H1 (cell line): ENCODE measurements at regions not wholly inside any gene's neighbourhood (a gene's known extent, or its start where the extent isn't known, plus 50 kb on each side); places are given as distances from the start of the nearest gene placed in this dataset.

ENCODE experiments used
- CTCF ChIA-PET: fragments of 300-600 bp; sonication (Branson Sonifier 250); formaldehyde crosslinking; loops from one replicate; lab custom pipeline; 2021; ENCODE audit not compliant: partially characterized antibody; lab: Charles Lee
- POLR2A ChIA-PET: fragments of 300-600 bp; sonication (Branson Sonifier 250); formaldehyde crosslinking; loops from one replicate; lab custom pipeline; 2021; ENCODE audit warnings: inconsistent platforms; ENCODE audit not compliant: partially characterized antibody; lab: Charles Lee
- DNase-seq, 2 experiments: peaks; one replicate each; pipeline versions ENCODE4 v3.0.0 to v3.0.0-alpha.2; 2010 to 2022; ENCODE audit warnings: low spot score in 2 of 2, low read depth in 1 of 2, mixed read lengths in 1 of 2
- FAIRE-seq: peaks from 2 replicates; lab custom pipeline; 2011; peaks lifted over from hg19 to GRCh38; lab: Jason Lieb, UNC
- H2AFZ ChIP-seq: 2 replicates; pipeline ENCODE4 v1.8.1; 2012; ENCODE audit warnings: low read length, inconsistent platforms
- H2AK5ac ChIP-seq: 2 replicates; pipeline ENCODE4 v1.6.1; 2013; ENCODE audit warnings: low read depth, low read length
- H2BK120ac ChIP-seq: replicated peaks from 2 replicates; pipeline ENCODE3; 2013; ENCODE audit warnings: low read depth, low read length, inconsistent platforms
- H2BK12ac ChIP-seq: 2 replicates; pipeline ENCODE4 v1.6.1; 2013; ENCODE audit warnings: low read depth, low read length
- H2BK15ac ChIP-seq: 2 replicates; pipeline ENCODE4 v1.6.1; 2013; ENCODE audit warnings: low read length
- H2BK20ac ChIP-seq: 2 replicates; pipeline ENCODE4 v1.6.1; 2013; ENCODE audit warnings: low read length
- H2BK5ac ChIP-seq: 2 replicates; pipeline ENCODE4 v1.6.1; 2013; ENCODE audit warnings: low read depth, low read length
- H3K14ac ChIP-seq: 2 replicates; pipeline ENCODE4 v1.6.1; 2013; ENCODE audit warnings: inconsistent platforms; ENCODE audit not compliant: insufficient read length
- H3K18ac ChIP-seq: 2 replicates; pipeline ENCODE4 v1.6.1; 2013; ENCODE audit warnings: low read length; ENCODE audit errors: extremely low read depth
- H3K23ac ChIP-seq: 2 replicates; pipeline ENCODE4 v1.6.1; 2013; ENCODE audit warnings: inconsistent platforms; ENCODE audit not compliant: insufficient read length
- H3K23me2 ChIP-seq: 2 replicates; pipeline ENCODE4 v1.6.1; 2013; ENCODE audit warnings: low read depth, low read length
- H3K27ac ChIP-seq: 2 replicates; pipeline ENCODE4 v1.6.1; 2011; ENCODE audit warnings: low read depth, low read length, inconsistent platforms
- H3K27me3 ChIP-seq, 4 experiments: replicated peaks in 1 of 4; 1 replicate in 1 of 4; 2 replicates in 3 of 4; pipeline versions ENCODE4 v1.6.1 to v1.8.1; 2011 to 2013; ENCODE audit warnings: low read length in 3 of 4, mild to moderate bottlenecking in 3 of 4, inconsistent platforms in 2 of 4, mixed read lengths in 2 of 4, moderate library complexity in 1 of 4; ENCODE audit not compliant: control insufficient read depth in 3 of 4, insufficient read depth in 3 of 4; ENCODE audit errors: extremely low read depth in 1 of 4
- H3K36me3 ChIP-seq, 4 experiments: 2 replicates each; pipeline versions ENCODE4 v1.6.1 to v1.8.1; 2011 to 2013; ENCODE audit warnings: mild to moderate bottlenecking in 4 of 4, low read length in 3 of 4, moderate library complexity in 2 of 4, control low read depth in 1 of 4, inconsistent platforms in 1 of 4; ENCODE audit not compliant: insufficient read depth in 4 of 4, control insufficient read depth in 2 of 4
- H3K4ac ChIP-seq: replicated peaks from 2 replicates; pipeline ENCODE3; 2013; ENCODE audit warnings: low read length, low read depth, mixed read lengths, inconsistent platforms; ENCODE audit not compliant: insufficient read length
- H3K4me1 ChIP-seq, 4 experiments: replicated peaks in 1 of 4; 1 replicate in 1 of 4; 2 replicates in 3 of 4; pipeline versions ENCODE4 v1.6.1 to v1.8.1; 2011 to 2013; ENCODE audit warnings: low read length in 3 of 4, inconsistent platforms in 2 of 4, mixed read lengths in 1 of 4; ENCODE audit not compliant: insufficient read depth in 4 of 4, control insufficient read depth in 3 of 4
- H3K4me2 ChIP-seq, 2 experiments: 2 replicates each; pipeline versions ENCODE4 v1.6.1 to v1.8.1; 2011 to 2013; ENCODE audit warnings: low read depth in 2 of 2, low read length in 2 of 2, control low read depth in 1 of 2, inconsistent platforms in 1 of 2, mild to moderate bottlenecking in 1 of 2; ENCODE audit not compliant: insufficient read depth in 1 of 2
- H3K4me3 ChIP-seq, 4 experiments: fragments of 200-600, 300-600 bp in 1 of 4; sonication (generic), shearing (Covaris generic), sonication (Bioruptor Twin) in 1 of 4; 2 replicates each; pipeline versions ENCODE4 v1.5.1 to v1.8.1; 2011 to 2016; ENCODE audit warnings: low read length in 4 of 4, low read depth in 3 of 4, control low read depth in 2 of 4, inconsistent platforms in 2 of 4, mild to moderate bottlenecking in 2 of 4, mixed read lengths in 1 of 4, moderate library complexity in 1 of 4; ENCODE audit not compliant: insufficient read depth in 2 of 4; ENCODE audit errors: extremely low read depth in 1 of 4
- H3K56ac ChIP-seq: replicated peaks from 2 replicates; pipeline ENCODE3; 2013; ENCODE audit warnings: low read depth, mild to moderate bottlenecking, mixed read lengths, low read length, inconsistent platforms; ENCODE audit not compliant: insufficient read length
- H3K79me1 ChIP-seq: 2 replicates; pipeline ENCODE4 v1.6.1; 2013; ENCODE audit warnings: low read depth, low read length, control low read depth
- H3K79me2 ChIP-seq, 2 experiments: 2 replicates each; pipeline versions ENCODE4 v1.6.1 to v1.8.1; 2012 to 2013; ENCODE audit warnings: low read length in 2 of 2, mild to moderate bottlenecking in 2 of 2, inconsistent platforms in 1 of 2; ENCODE audit not compliant: insufficient read depth in 2 of 2, control insufficient read depth in 1 of 2
- H3K9ac ChIP-seq, 4 experiments: replicated peaks in 1 of 4; 1 replicate in 1 of 4; 2 replicates in 3 of 4; pipeline versions ENCODE4 v1.6.1 to v1.8.1; 2011 to 2013; ENCODE audit warnings: low read depth in 3 of 4, low read length in 3 of 4, control low read depth in 2 of 4, mild to moderate bottlenecking in 2 of 4, moderate library complexity in 2 of 4, inconsistent platforms in 1 of 4; ENCODE audit errors: extremely low read depth in 1 of 4
- H3K9me3 ChIP-seq, 2 experiments: 2 replicates each; pipeline versions ENCODE4 v1.6.1 to v1.8.1; 2012 to 2013; ENCODE audit warnings: mild to moderate bottlenecking in 2 of 2, moderate library complexity in 2 of 2, control low read depth in 1 of 2, inconsistent platforms in 1 of 2, low read depth in 1 of 2, low read length in 1 of 2, mixed read lengths in 1 of 2; ENCODE audit not compliant: insufficient read depth in 2 of 2
- H4K20me1 ChIP-seq, 2 experiments: replicated peaks in 1 of 2; 2 replicates each; pipeline versions ENCODE3 to v1.8.1; 2011 to 2013; ENCODE audit warnings: inconsistent platforms in 2 of 2, low read length in 2 of 2, mild to moderate bottlenecking in 1 of 2; ENCODE audit not compliant: insufficient read depth in 2 of 2, control insufficient read depth in 1 of 2
- H4K5ac ChIP-seq: 2 replicates; pipeline ENCODE4 v1.6.1; 2013; ENCODE audit warnings: low read length, low read depth, mixed read lengths, inconsistent platforms; ENCODE audit not compliant: insufficient read length
- H4K8ac ChIP-seq: 2 replicates; pipeline ENCODE4 v1.8.0; 2013; ENCODE audit warnings: mild to moderate bottlenecking, moderate library complexity, low read length, inconsistent platforms; ENCODE audit not compliant: insufficient read depth; ENCODE audit errors: extremely low read depth
- H4K91ac ChIP-seq: replicated peaks from 2 replicates; pipeline ENCODE3; 2013; ENCODE audit warnings: low read length, mixed read lengths, inconsistent platforms; ENCODE audit not compliant: insufficient read length
- CBX5 ChIP-seq: fragments of 300-800, 300-1000 bp; sonication (generic); IDR thresholded peaks from 2 replicates; pipeline ENCODE4 v1.7.1; 2016; ENCODE audit warnings: antibody characterized with exemption, low read length, low read depth
- CHD2 ChIP-seq: IDR thresholded peaks from 2 replicates; pipeline ENCODE4 v1.6.1; 2012; ENCODE audit warnings: low read length, improper control_type of control experiment
- CTBP2 ChIP-seq: IDR thresholded peaks from 2 replicates; pipeline ENCODE4 v1.7.0; 2011; ENCODE audit warnings: borderline replicate concordance, mild to moderate bottlenecking, moderate library complexity, mixed read lengths, low read length; ENCODE audit not compliant: insufficient read depth, insufficient read length
- EZH2 ChIP-seq: fragments of 200-600 bp; sonication (generic); IDR thresholded peaks from 2 replicates; pipeline ENCODE4 v1.7.1; 2012; ENCODE audit warnings: low read depth, mild to moderate bottlenecking, moderate library complexity, low read length, inconsistent platforms; ENCODE audit not compliant: severe bottlenecking
- GABPA ChIP-seq: IDR thresholded peaks from 2 replicates; pipeline ENCODE4 v1.6.1; 2011; ENCODE audit warnings: mild to moderate bottlenecking, low read length, moderate library complexity, borderline replicate concordance; ENCODE audit not compliant: insufficient read depth
- MAFK ChIP-seq: IDR thresholded peaks from 2 replicates; pipeline ENCODE4 v1.6.1; 2012; ENCODE audit warnings: low read depth, mild to moderate bottlenecking, improper control_type of control experiment, low read length
- NANOG ChIP-seq: IDR thresholded peaks from 2 replicates; pipeline ENCODE4 v1.6.1; 2011; ENCODE audit warnings: low read length, low read depth, mild to moderate bottlenecking, inconsistent platforms; ENCODE audit not compliant: insufficient read depth, poor library complexity, severe bottlenecking
- POU5F1 ChIP-seq: IDR thresholded peaks from 2 replicates; pipeline ENCODE4 v1.6.1; 2011; ENCODE audit warnings: low read depth, mild to moderate bottlenecking, low read length, moderate library complexity
- SIX5 ChIP-seq: IDR thresholded peaks from 2 replicates; pipeline ENCODE4 v1.6.1; 2011; ENCODE audit warnings: mild to moderate bottlenecking, low read depth, low read length
- SRF ChIP-seq: IDR thresholded peaks from 2 replicates; pipeline ENCODE4 v1.6.1; 2011; ENCODE audit warnings: mild to moderate bottlenecking, low read depth, low read length, moderate library complexity
- WGBS, 2 experiments: shearing (Covaris generic) in 1 of 2; methylation state at CpG; one replicate each; pipeline versions ENCODE4 v1.1.6 to v1.1.7; 2013 to 2015; ENCODE audit warnings: low lambda C conversion rate in 2 of 2, mixed read lengths in 2 of 2, inconsistent platforms in 1 of 2, low coverage in 1 of 2, missing lambda C conversion rate in 1 of 2; ENCODE audit not compliant: insufficient replicate concordance in 2 of 2, insufficient coverage in 1 of 2, insufficient read length in 1 of 2; ENCODE audit errors: extremely low coverage in 1 of 2, missing lambda C conversion rate in 1 of 2; 5-methylcytosine and 5-hydroxymethylcytosine counted together
- TF ChIP-seq, protein P1 (sequence below), 3 experiments: IDR thresholded peaks; 1 replicate in 2 of 3; 2 replicates in 1 of 3; pipeline versions ENCODE4 v1.5.1 to v1.6.1; 2011; ENCODE audit warnings: low read length in 3 of 3, mild to moderate bottlenecking in 3 of 3, inconsistent platforms in 2 of 3, low read depth in 1 of 3, moderate library complexity in 1 of 3; ENCODE audit not compliant: insufficient read depth in 1 of 3; ENCODE audit errors: control extremely low read depth in 1 of 3

DNA sequence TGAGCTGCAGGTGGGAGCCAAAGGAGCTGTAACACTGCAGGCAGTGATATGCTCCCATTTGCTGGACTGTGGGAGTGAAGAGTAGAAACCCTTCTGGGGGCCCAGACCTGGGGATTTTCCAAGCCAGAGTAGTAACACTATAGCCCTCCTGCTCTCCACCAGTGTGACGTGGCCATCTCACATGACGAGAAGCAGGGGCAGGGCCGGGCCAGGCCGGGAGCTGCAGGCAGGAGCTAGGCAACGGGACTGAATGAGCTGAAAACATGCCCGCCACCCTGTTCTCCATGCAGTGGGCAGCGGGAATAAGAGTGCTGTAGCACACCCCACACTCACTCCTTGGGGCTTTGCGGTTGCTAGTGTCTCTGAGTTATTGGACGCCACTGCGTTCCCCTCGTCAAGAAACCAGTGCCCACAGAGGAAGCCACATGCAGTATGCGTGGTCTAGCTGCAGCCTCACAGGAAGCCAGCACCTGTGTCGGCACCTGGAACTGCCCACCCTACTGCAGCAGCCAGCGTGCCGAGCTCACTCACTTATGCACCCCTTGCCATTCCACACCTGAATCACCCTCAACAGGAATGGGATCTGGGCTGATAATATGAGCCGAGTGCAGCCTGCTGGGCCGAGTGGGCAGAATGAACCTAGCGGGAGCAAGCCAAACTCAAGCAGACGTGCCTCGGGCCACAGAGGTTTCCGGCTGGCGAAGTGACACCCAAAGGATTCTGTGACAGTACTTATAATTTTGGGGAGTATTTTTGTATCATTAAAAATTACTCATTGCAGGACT is 1389.6 kb downstream of the KCNT2 start:
- H2BK15ac ChIP-seq = no peak overlapping the region
- no peak for DNase-seq
- no peak for TF ChIP-seq POU5F1
- no peak for TF ChIP-seq CHD2
- TF ChIP-seq EZH2 = no peak
- TF ChIP-seq CBX5 = no peak
- no peak for TF ChIP-seq SIX5
- TF ChIP-seq SRF = no peak
- TF ChIP-seq NANOG = no peak
- TF ChIP-seq CTBP2 = no peak
- no peak for TF ChIP-seq MAFK
- no peak for TF ChIP-seq GABPA
- TF ChIP-seq, protein P1, sequence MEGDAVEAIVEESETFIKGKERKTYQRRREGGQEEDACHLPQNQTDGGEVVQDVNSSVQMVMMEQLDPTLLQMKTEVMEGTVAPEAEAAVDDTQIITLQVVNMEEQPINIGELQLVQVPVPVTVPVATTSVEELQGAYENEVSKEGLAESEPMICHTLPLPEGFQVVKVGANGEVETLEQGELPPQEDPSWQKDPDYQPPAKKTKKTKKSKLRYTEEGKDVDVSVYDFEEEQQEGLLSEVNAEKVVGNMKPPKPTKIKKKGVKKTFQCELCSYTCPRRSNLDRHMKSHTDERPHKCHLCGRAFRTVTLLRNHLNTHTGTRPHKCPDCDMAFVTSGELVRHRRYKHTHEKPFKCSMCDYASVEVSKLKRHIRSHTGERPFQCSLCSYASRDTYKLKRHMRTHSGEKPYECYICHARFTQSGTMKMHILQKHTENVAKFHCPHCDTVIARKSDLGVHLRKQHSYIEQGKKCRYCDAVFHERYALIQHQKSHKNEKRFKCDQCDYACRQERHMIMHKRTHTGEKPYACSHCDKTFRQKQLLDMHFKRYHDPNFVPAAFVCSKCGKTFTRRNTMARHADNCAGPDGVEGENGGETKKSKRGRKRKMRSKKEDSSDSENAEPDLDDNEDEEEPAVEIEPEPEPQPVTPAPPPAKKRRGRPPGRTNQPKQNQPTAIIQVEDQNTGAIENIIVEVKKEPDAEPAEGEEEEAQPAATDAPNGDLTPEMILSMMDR (IDR thresholded peaks at IDR 0.05; ENCODE audit: control extremely low read depth in 1 of 3, insufficient read depth in 1 of 3, low read depth in 1 of 3, low read length in 3 of 3) = no peak

More for the DNA sequence above, 1389.6 kb downstream of the KCNT2 start:
- no peak overlapping the region for H2BK5ac ChIP-seq
- no peaks in the 10 kb centered on the region for H3K36me3 ChIP-seq
- H3K23ac ChIP-seq = no peak overlapping the region
- H3K27me3 ChIP-seq = no peaks in the 10 kb centered on the region
- ChIA-PET POLR2A (no interaction called here), CTCF (no interaction called here)
- 94% methylated on average over 22 of the region's 22 CpGs; no CpG with 5 or more reads in 1 of the 2 experiments for WGBS, 2 experiments
- H4K8ac ChIP-seq = no peak overlapping the region
- H3K56ac ChIP-seq = no peak overlapping the region
- no peaks in the 10 kb centered on the region for H3K4me1 ChIP-seq
- H4K91ac ChIP-seq = no peak overlapping the region
- H3K79me2 ChIP-seq = no peaks in the 10 kb centered on the region
- no peak overlapping the region for H3K9ac ChIP-seq
- H3K79me1 ChIP-seq = no peaks in the 10 kb centered on the region
- no peak overlapping the region for H3K18ac ChIP-seq
- no peak overlapping the region for H2BK12ac ChIP-seq
- H3K9me3 ChIP-seq = no peaks in the 10 kb centered on the region
- no peak overlapping the region for H3K4ac ChIP-seq
- no peak overlapping the region for H3K14ac ChIP-seq
- no peak overlapping the region for H4K5ac ChIP-seq
- no peak overlapping the region for H2BK120ac ChIP-seq
- no peak overlapping the region for H2AK5ac ChIP-seq
- no peak overlapping the region for H2BK20ac ChIP-seq
- H3K4me3 ChIP-seq = no peak overlapping the region
- H3K4me2 ChIP-seq = no peak overlapping the region
- H4K20me1 ChIP-seq = no peaks in the 10 kb centered on the region
- H3K23me2 ChIP-seq = no peaks in the 10 kb centered on the region
- H2AFZ ChIP-seq = peak overlapping the region; percentile 82
- FAIRE-seq = no peak
- no peak overlapping the region for H3K27ac ChIP-seq
